HCT116 (cell line): ENCODE measurements at regions not wholly inside any gene's neighbourhood (a gene's known extent, or its start where the extent isn't known, plus 50 kb on each side); places are given as distances from the start of the nearest gene placed in this dataset.

Experiments used
- POLR2AphosphoS5 ChIP-seq: IDR thresholded peaks from 2 replicates; pipeline ENCODE4 v1.6.1; 2011; ENCODE audit warnings: mild to moderate bottlenecking, low read depth, low read length, moderate library complexity
- REST ChIP-seq: IDR thresholded peaks from 2 replicates; pipeline ENCODE4 v1.6.1; 2012; ENCODE audit warnings: low read depth

- no peak for TF ChIP-seq POLR2AphosphoS5
- no peak for TF ChIP-seq REST
These were observed 623.9 kb upstream of the NR5A2 start for GRCh38 chr1:199403531-199404116.
